GM18517 (cell line): ENCODE measurements at regions not wholly inside any gene's neighbourhood (a gene's known extent, or its start where the extent isn't known, plus 50 kb on each side); places are given as distances from the start of the nearest gene placed in this dataset.
"Not testable (repeated sequence)": the region's sequence is repeated elsewhere in the genome, so short reads cannot be mapped to it uniquely, and the experiment has no call there.

Experiments
- ATAC-seq: cut with Tn5 transposase; IDR thresholded peaks from one replicate; pipeline ENCODE4 v1.9.1; 2021; ENCODE audit warnings: mild to moderate bottlenecking, moderate library complexity; ENCODE audit not compliant: unreplicated experiment

GRCh38 chr14:43625294-43625693 lies 881.8 kb downstream of the FSCB start:
- ATAC-seq, result no peak

GRCh38 chr14:43621282-43621681 lies 885.8 kb downstream of the FSCB start:
- ATAC-seq, result no peak

GRCh38 chr14:43595096-43595772 lies 911.8 kb downstream of the FSCB start:
- ATAC-seq, result no peak

GRCh38 chr14:43591776-43592175 lies 915.3 kb downstream of the FSCB start:
- no peak for ATAC-seq

- no peak for ATAC-seq
Observed at GRCh38 chr14:43587183-43587582, 919.9 kb downstream of the FSCB start.

GRCh38 chr14:43579671-43580070 lies 927.4 kb downstream of the FSCB start:
- ATAC-seq, result no peak

GRCh38 chr14:43568022-43568421 lies 939.1 kb downstream of the FSCB start:
- no peak for ATAC-seq

- ATAC-seq, result no peak
Observed at GRCh38 chr14:43548368-43548767, 958.7 kb downstream of the FSCB start.

- not testable (repeated sequence) for ATAC-seq
Observed at GRCh38 chr14:43547596-43547995, 959.5 kb downstream of the FSCB start.

GRCh38 chr14:43541356-43541755 lies 965.7 kb downstream of the FSCB start:
- ATAC-seq, result no peak

- no peak for ATAC-seq
Observed at GRCh38 chr14:43540948-43541347, 966.1 kb downstream of the FSCB start.

- ATAC-seq, result no peak
Observed at GRCh38 chr14:43539210-43539609, 967.9 kb downstream of the FSCB start.

- no peak for ATAC-seq
Observed at GRCh38 chr14:43535231-43535838, 971.7 kb downstream of the FSCB start.

- no peak for ATAC-seq
Observed at GRCh38 chr14:43532825-43533416, 974.2 kb downstream of the FSCB start.

GRCh38 chr14:43528321-43528720 lies 978.8 kb downstream of the FSCB start:
- no peak for ATAC-seq

GRCh38 chr14:43525658-43526057 lies 981.4 kb downstream of the FSCB start:
- ATAC-seq, result no peak

GRCh38 chr14:43522901-43523300 lies 984.2 kb downstream of the FSCB start:
- no peak for ATAC-seq

GRCh38 chr14:43522191-43522590 lies 984.9 kb downstream of the FSCB start:
- no peak for ATAC-seq

- no peak for ATAC-seq
Observed at GRCh38 chr14:43503508-43503907, 1003.6 kb downstream of the FSCB start.

- not testable (repeated sequence) for ATAC-seq
Observed at GRCh38 chr14:43492359-43492758, 1014.7 kb downstream of the FSCB start.

GRCh38 chr14:43483415-43483814 lies 1023.7 kb downstream of the FSCB start:
- ATAC-seq, result no peak

- ATAC-seq, result no peak
Observed at GRCh38 chr14:43481864-43482263, 1025.2 kb downstream of the FSCB start.
